BJ (cell line): ENCODE measurements at regions not wholly inside any gene's neighbourhood (a gene's known extent, or its start where the extent isn't known, plus 50 kb on each side); places are given as distances from the start of the nearest gene placed in this dataset.

ENCODE experiments used
- CTCF ChIA-PET: fragments of 350-600 bp; formaldehyde crosslinking; extraction: SDS; loops from one replicate; lab custom pipeline; 2021; ENCODE audit warnings: antibody characterized with exemption, inconsistent platforms; lab: Yijun Ruan, JAX
- POLR2A ChIA-PET: fragments of 300-600 bp; sonication (Branson Sonifier 250); formaldehyde crosslinking; extraction: SDS; loops from one replicate; lab custom pipeline; 2021; ENCODE audit warnings: antibody characterized with exemption; lab: Charles Lee
- DNase-seq: peaks from one replicate; pipeline ENCODE4 v3.0.0-alpha.2; 2011; ENCODE audit warnings: low read depth
- H3K27me3 ChIP-seq: 2 replicates; pipeline ENCODE4 v1.6.0; 2011; ENCODE audit warnings: low read length; ENCODE audit not compliant: control insufficient read depth, insufficient read depth
- H3K36me3 ChIP-seq: 2 replicates; pipeline ENCODE4 v1.5.1; 2011; ENCODE audit warnings: low read length; ENCODE audit not compliant: control insufficient read depth, insufficient read depth
- H3K4me3 ChIP-seq: 2 replicates; pipeline ENCODE4 v1.5.1; 2011; ENCODE audit warnings: low read depth, mild to moderate bottlenecking, control low read depth, low read length
- CTCF ChIP-seq: IDR thresholded peaks from 2 replicates; pipeline ENCODE4 v1.5.1; 2011; ENCODE audit warnings: low read depth, mild to moderate bottlenecking, control low read depth, inconsistent platforms, low read length, moderate library complexity; ENCODE audit not compliant: insufficient read depth

GRCh38 chr13:37456506-37456905 lies 142.1 kb downstream of the POSTN start:
- no peaks in the 10 kb centered on the region for H3K27me3 ChIP-seq
- no peak for TF ChIP-seq CTCF

GRCh38 chr13:37456041-37456440 lies 142.5 kb downstream of the POSTN start:
- DNase-seq: no peak
- no peaks in the 10 kb centered on the region for H3K36me3 ChIP-seq
- ChIA-PET CTCF (no interaction called here), POLR2A (no interaction called here)
- no peak for TF ChIP-seq CTCF
- no peaks in the 10 kb centered on the region for H3K27me3 ChIP-seq
- H3K4me3 ChIP-seq: no peak overlapping the region

More at GRCh38 chr13:37456506-37456905, 142.1 kb downstream of the POSTN start:
- no peak overlapping the region for H3K4me3 ChIP-seq
- no peaks in the 10 kb centered on the region for H3K36me3 ChIP-seq
- ChIA-PET CTCF (no interaction called here), POLR2A (no interaction called here)
- no peak for DNase-seq

GRCh38 chr13:37453246-37453645 lies 145.3 kb downstream of the POSTN start:
- Histone ChIP-seq H3K36me3 (no peaks in the 10 kb centered on the region), H3K4me3 (no peak overlapping the region), H3K27me3 (no peaks in the 10 kb centered on the region)
- ChIA-PET POLR2A (no interaction called here), CTCF (no interaction called here)
- no peak for DNase-seq
- TF ChIP-seq CTCF: no peak

- TF ChIP-seq CTCF: no peak
- POLR2A ChIA-PET: no interaction called here
- DNase-seq: no peak
- CTCF ChIA-PET: no interaction called here
- Histone ChIP-seq H3K36me3 (no peaks in the 10 kb centered on the region), H3K4me3 (no peak overlapping the region), H3K27me3 (no peaks in the 10 kb centered on the region)
Observed at GRCh38 chr13:37450276-37450675, 148.3 kb downstream of the POSTN start.

- CTCF ChIA-PET: no interaction called here
- Histone ChIP-seq H3K4me3 (no peak overlapping the region), H3K36me3 (no peaks in the 10 kb centered on the region), H3K27me3 (no peaks in the 10 kb centered on the region)
- POLR2A ChIA-PET: no interaction called here
- no peak for DNase-seq
- no peak for TF ChIP-seq CTCF
Observed at GRCh38 chr13:37448153-37448552, 150.4 kb downstream of the POSTN start.
